GM23338 (cell line): ENCODE measurements at regions not wholly inside any gene's neighbourhood (a gene's known extent, or its start where the extent isn't known, plus 50 kb on each side); places are given as distances from the start of the nearest gene placed in this dataset.

ENCODE experiments used
- ATAC-seq: fragments of 200-7000 bp; cut with Tn5 transposase; 3 replicates; pipeline ENCODE4 v1.9.1; 2020
- DNase-seq: peaks from one replicate; pipeline ENCODE4 v3.0.0-alpha.2; 2015; ENCODE audit warnings: low spot score
- H2AFZ ChIP-seq: fragments of 200-600 bp; sonication (generic); 2 replicates; pipeline ENCODE4 v1.8.0; 2016; ENCODE audit warnings: antibody characterized with exemption, mild to moderate bottlenecking, moderate library complexity
- H3F3A ChIP-seq: fragments of 200-600 bp; sonication (generic); replicated peaks from 2 replicates; pipeline ENCODE4 v1.8.0; 2017; ENCODE audit warnings: antibody characterized with exemption, mixed run types, low read depth
- H3K27ac ChIP-seq: fragments of 200-600 bp; sonication (generic); 2 replicates; pipeline ENCODE4 v1.6.1; 2016; ENCODE audit warnings: low read depth
- H3K27me3 ChIP-seq: fragments of 200-600 bp; sonication (generic); 2 replicates; pipeline ENCODE4 v1.8.0; 2016; ENCODE audit warnings: mild to moderate bottlenecking, mixed run types, moderate library complexity; ENCODE audit not compliant: insufficient read depth
- H3K36me3 ChIP-seq: fragments of 200-600 bp; sonication (generic); 2 replicates; pipeline ENCODE4 v1.8.0; 2016; ENCODE audit warnings: mild to moderate bottlenecking; ENCODE audit not compliant: insufficient read depth
- H3K4me1 ChIP-seq: fragments of 200-600 bp; sonication (generic); 2 replicates; pipeline ENCODE4 v1.8.0; 2016; ENCODE audit warnings: mild to moderate bottlenecking, moderate library complexity; ENCODE audit not compliant: insufficient read depth
- H3K4me2 ChIP-seq: fragments of 200-600 bp; sonication (generic); 2 replicates; pipeline ENCODE4 v1.7.1; 2017; ENCODE audit warnings: mixed run types
- H3K4me3 ChIP-seq: fragments of 200-600 bp; sonication (generic); 2 replicates; pipeline ENCODE4 v1.6.1; 2016; ENCODE audit warnings: mixed run types
- H3K79me2 ChIP-seq: fragments of 200-600 bp; sonication (generic); replicated peaks from 2 replicates; pipeline ENCODE4 v1.8.0; 2017; ENCODE audit warnings: mild to moderate bottlenecking; ENCODE audit not compliant: insufficient read depth
- H3K9me2 ChIP-seq: fragments of 200-600 bp; sonication (generic); 2 replicates; pipeline ENCODE4 v1.8.0; 2017; ENCODE audit not compliant: insufficient read depth
- H4K20me1 ChIP-seq: fragments of 200-600 bp; sonication (generic); replicated peaks from 2 replicates; pipeline ENCODE4 v1.8.0; 2017; ENCODE audit warnings: mild to moderate bottlenecking; ENCODE audit not compliant: insufficient read depth
- H3K27ac Mint-ChIP-seq: 2 replicates; pipeline ENCODE4 v1.8.0; 2020; ENCODE audit warnings: inconsistent platforms, mild to moderate bottlenecking, moderate library complexity, mixed read lengths
- H3K27me3 Mint-ChIP-seq: 3 replicates; pipeline ENCODE4 v1.8.0; 2022; ENCODE audit warnings: low read depth, mild to moderate bottlenecking, moderate library complexity, mixed read lengths, inconsistent platforms; ENCODE audit not compliant: insufficient read depth, poor library complexity
- H3K36me3 Mint-ChIP-seq: 3 replicates; pipeline ENCODE4 v1.8.0; 2021; ENCODE audit warnings: low read depth, mild to moderate bottlenecking, inconsistent platforms, moderate library complexity, mixed read lengths
- H3K4me1 Mint-ChIP-seq: 3 replicates; pipeline ENCODE4 v1.8.0; 2020; ENCODE audit warnings: mild to moderate bottlenecking, inconsistent platforms, mixed read lengths
- H3K4me3 Mint-ChIP-seq: 3 replicates; pipeline ENCODE4 v1.8.0; 2021; ENCODE audit warnings: moderate library complexity, mild to moderate bottlenecking, inconsistent platforms, mixed read lengths
- H3K9me3 Mint-ChIP-seq: 3 replicates; pipeline ENCODE4 v1.8.0; 2020; ENCODE audit warnings: moderate library complexity, mild to moderate bottlenecking, inconsistent platforms, mixed read lengths
- CREB1 ChIP-seq: fragments of 250-450 bp; sonication (Bioruptor Pico); IDR thresholded peaks from 2 replicates; pipeline ENCODE4 v1.5.0; 2020; ENCODE audit warnings: low read depth, mild to moderate bottlenecking, moderate library complexity
- ETS1 ChIP-seq: IDR thresholded peaks from 2 replicates; pipeline ENCODE4 v1.6.1; 2016; ENCODE audit warnings: antibody characterized with exemption
- EZH2 ChIP-seq: fragments of 200-600 bp; sonication (generic); IDR thresholded peaks from one replicate; pipeline ENCODE4 v1.8.0; 2017; ENCODE audit warnings: antibody characterized with exemption, mild to moderate bottlenecking, low read depth; ENCODE audit not compliant: unreplicated experiment
- JUNB ChIP-seq: IDR thresholded peaks from one replicate; pipeline ENCODE4 v1.6.1; 2016; ENCODE audit warnings: antibody characterized with exemption; ENCODE audit not compliant: unreplicated experiment
- POLR2AphosphoS5 ChIP-seq: IDR thresholded peaks from 2 replicates; pipeline ENCODE4 v1.6.1; 2016; ENCODE audit warnings: antibody characterized with exemption, low read depth
- REST ChIP-seq: IDR thresholded peaks from one replicate; pipeline ENCODE4 v1.6.1; 2018; ENCODE audit warnings: antibody characterized with exemption; ENCODE audit not compliant: unreplicated experiment
- STAT1 ChIP-seq: IDR thresholded peaks from one replicate; pipeline ENCODE4 v1.6.1; 2016; ENCODE audit warnings: antibody characterized with exemption; ENCODE audit not compliant: unreplicated experiment
- ZNF114 ChIP-seq: fragments of 250-450 bp; sonication (Bioruptor Pico); IDR thresholded peaks from 2 replicates; pipeline ENCODE4 v1.5.0; 2020; ENCODE audit warnings: mild to moderate bottlenecking, moderate library complexity
- ZNF331 ChIP-seq: fragments of 250-450 bp; sonication (Bioruptor Pico); IDR thresholded peaks from 2 replicates; pipeline ENCODE4 v1.5.0; 2020; ENCODE audit warnings: low read depth, mild to moderate bottlenecking, moderate library complexity
- TF ChIP-seq, protein P1 (sequence below): fragments of 250-450 bp; sonication (Bioruptor Pico); IDR thresholded peaks from 2 replicates; pipeline ENCODE4 v1.5.0; 2020; ENCODE audit warnings: mild to moderate bottlenecking, moderate library complexity
- TF ChIP-seq, protein P2 (sequence below), 2 experiments: fragments of 200-600 bp in 1 of 2; sonication (generic) in 1 of 2; conservative IDR thresholded peaks; 2 replicates each; pipeline versions ENCODE4 v1.5.1 to v1.6.1; 2016 to 2017; ENCODE audit warnings: antibody characterized with exemption in 2 of 2, low read depth in 2 of 2, mild to moderate bottlenecking in 2 of 2, moderate library complexity in 1 of 2

GRCh38 chr18:6574631-6575030 is 154.9 kb upstream of the ARHGAP28 start:
- Histone ChIP-seq H3K27me3 (no peaks in the 10 kb centered on the region), H3K4me3 (no peak overlapping the region), H3K27ac (no peak overlapping the region), H3K9me2 (no peaks in the 10 kb centered on the region), H3K4me2 (no peak overlapping the region), H3K79me2 (no peaks in the 10 kb centered on the region), H3F3A (no peaks in the 10 kb centered on the region), H3K4me1 (no peaks in the 10 kb centered on the region), H4K20me1 (no peaks in the 10 kb centered on the region), H3K36me3 (no peaks in the 10 kb centered on the region), H2AFZ (no peak overlapping the region)
- DNase-seq (no peak), ATAC-seq (no peak)
- H3K27me3 Mint-ChIP-seq = no peaks in the 10 kb centered on the region
- TF ChIP-seq, protein P1, sequence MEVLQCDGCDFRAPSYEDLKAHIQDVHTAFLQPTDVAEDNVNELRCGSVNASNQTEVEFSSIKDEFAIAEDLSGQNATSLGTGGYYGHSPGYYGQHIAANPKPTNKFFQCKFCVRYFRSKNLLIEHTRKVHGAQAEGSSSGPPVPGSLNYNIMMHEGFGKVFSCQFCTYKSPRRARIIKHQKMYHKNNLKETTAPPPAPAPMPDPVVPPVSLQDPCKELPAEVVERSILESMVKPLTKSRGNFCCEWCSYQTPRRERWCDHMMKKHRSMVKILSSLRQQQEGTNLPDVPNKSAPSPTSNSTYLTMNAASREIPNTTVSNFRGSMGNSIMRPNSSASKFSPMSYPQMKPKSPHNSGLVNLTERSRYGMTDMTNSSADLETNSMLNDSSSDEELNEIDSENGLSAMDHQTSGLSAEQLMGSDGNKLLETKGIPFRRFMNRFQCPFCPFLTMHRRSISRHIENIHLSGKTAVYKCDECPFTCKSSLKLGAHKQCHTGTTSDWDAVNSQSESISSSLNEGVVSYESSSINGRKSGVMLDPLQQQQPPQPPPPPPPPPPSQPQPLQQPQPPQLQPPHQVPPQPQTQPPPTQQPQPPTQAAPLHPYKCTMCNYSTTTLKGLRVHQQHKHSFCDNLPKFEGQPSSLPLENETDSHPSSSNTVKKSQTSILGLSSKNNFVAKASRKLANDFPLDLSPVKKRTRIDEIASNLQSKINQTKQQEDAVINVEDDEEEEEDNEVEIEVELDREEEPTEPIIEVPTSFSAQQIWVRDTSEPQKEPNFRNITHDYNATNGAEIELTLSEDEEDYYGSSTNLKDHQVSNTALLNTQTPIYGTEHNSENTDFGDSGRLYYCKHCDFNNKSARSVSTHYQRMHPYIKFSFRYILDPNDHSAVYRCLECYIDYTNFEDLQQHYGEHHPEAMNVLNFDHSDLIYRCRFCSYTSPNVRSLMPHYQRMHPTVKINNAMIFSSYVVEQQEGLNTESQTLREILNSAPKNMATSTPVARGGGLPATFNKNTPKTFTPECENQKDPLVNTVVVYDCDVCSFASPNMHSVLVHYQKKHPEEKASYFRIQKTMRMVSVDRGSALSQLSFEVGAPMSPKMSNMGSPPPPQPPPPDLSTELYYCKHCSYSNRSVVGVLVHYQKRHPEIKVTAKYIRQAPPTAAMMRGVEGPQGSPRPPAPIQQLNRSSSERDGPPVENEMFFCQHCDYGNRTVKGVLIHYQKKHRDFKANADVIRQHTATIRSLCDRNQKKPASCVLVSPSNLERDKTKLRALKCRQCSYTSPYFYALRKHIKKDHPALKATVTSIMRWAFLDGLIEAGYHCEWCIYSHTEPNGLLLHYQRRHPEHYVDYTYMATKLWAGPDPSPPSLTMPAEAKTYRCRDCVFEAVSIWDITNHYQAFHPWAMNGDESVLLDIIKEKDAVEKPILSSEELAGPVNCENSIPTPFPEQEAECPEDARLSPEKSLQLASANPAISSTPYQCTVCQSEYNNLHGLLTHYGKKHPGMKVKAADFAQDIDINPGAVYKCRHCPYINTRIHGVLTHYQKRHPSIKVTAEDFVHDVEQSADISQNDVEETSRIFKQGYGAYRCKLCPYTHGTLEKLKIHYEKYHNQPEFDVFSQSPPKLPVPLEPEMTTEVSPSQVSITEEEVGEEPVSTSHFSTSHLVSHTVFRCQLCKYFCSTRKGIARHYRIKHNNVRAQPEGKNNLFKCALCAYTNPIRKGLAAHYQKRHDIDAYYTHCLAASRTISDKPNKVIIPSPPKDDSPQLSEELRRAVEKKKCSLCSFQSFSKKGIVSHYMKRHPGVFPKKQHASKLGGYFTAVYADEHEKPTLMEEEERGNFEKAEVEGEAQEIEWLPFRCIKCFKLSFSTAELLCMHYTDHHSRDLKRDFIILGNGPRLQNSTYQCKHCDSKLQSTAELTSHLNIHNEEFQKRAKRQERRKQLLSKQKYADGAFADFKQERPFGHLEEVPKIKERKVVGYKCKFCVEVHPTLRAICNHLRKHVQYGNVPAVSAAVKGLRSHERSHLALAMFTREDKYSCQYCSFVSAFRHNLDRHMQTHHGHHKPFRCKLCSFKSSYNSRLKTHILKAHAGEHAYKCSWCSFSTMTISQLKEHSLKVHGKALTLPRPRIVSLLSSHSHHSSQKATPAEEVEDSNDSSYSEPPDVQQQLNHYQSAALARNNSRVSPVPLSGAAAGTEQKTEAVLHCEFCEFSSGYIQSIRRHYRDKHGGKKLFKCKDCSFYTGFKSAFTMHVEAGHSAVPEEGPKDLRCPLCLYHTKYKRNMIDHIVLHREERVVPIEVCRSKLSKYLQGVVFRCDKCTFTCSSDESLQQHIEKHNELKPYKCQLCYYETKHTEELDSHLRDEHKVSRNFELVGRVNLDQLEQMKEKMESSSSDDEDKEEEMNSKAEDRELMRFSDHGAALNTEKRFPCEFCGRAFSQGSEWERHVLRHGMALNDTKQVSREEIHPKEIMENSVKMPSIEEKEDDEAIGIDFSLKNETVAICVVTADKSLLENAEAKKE (CRISPR knock-in tag) = no peak
- TF ChIP-seq STAT1 (no peak), EZH2 (no peak), ZNF331 (no peak), ETS1 (no peak), JUNB (no peak), ZNF114 (no peak), POLR2AphosphoS5 (no peak), CREB1 (CRISPR knock-in tag) (no peak), REST (no peak)
- TF ChIP-seq, protein P2, sequence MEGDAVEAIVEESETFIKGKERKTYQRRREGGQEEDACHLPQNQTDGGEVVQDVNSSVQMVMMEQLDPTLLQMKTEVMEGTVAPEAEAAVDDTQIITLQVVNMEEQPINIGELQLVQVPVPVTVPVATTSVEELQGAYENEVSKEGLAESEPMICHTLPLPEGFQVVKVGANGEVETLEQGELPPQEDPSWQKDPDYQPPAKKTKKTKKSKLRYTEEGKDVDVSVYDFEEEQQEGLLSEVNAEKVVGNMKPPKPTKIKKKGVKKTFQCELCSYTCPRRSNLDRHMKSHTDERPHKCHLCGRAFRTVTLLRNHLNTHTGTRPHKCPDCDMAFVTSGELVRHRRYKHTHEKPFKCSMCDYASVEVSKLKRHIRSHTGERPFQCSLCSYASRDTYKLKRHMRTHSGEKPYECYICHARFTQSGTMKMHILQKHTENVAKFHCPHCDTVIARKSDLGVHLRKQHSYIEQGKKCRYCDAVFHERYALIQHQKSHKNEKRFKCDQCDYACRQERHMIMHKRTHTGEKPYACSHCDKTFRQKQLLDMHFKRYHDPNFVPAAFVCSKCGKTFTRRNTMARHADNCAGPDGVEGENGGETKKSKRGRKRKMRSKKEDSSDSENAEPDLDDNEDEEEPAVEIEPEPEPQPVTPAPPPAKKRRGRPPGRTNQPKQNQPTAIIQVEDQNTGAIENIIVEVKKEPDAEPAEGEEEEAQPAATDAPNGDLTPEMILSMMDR (conservative IDR thresholded peaks at IDR 0.05; ENCODE audit: low read depth in 2 of 2) = no peak
- H3K9me3 Mint-ChIP-seq = no peaks in the 10 kb centered on the region
- H3K4me3 Mint-ChIP-seq = no peak overlapping the region
- peaks cover 12% of the 10 kb centered on the region for H3K4me1 Mint-ChIP-seq
- H3K27ac Mint-ChIP-seq = no peak overlapping the region
- H3K36me3 Mint-ChIP-seq = no peaks in the 10 kb centered on the region
